Astrocyte of the hippocampus (primary cell): ENCODE measurements at regions not wholly inside any gene's neighbourhood (a gene's known extent, or its start where the extent isn't known, plus 50 kb on each side); places are given as distances from the start of the nearest gene placed in this dataset.
"Not testable (repeated sequence)": the region's sequence is repeated elsewhere in the genome, so short reads cannot be mapped to it uniquely, and the experiment has no call there.

Source experiments
- DNase-seq: peaks from one replicate; pipeline ENCODE4 v3.0.0; 2011; ENCODE audit warnings: low read depth, low spot score

DNA sequence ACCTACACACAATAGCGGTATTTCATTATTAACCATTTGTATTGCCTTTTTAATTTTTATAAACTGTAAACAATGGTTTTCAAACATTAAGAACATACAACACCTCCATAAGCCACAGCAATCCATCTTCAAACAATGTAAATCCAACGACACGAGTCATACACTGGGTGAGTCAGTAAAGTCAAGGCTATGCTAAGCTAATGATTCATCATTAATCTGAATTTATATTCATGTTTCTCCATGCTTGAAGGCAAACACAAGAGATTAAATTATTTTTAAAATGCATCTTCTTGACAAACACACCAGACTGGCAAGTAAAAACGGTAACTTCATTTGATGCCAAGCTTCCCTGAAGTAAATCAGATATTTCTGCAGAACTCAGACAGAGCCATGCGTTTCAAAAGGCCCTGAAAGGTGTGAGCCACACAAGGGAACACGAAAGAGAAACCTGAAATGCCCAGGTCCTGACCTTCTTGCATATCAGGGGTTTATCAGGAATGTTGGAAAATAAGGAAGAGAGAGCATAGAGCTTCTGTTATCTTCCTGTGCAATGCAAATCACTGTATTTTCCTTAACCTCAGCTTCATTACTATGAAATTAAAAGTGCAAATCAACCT lies 162.5 kb downstream of the ALDH8A1 start:
- DNase-seq, result peak; percentile 51

DNA sequence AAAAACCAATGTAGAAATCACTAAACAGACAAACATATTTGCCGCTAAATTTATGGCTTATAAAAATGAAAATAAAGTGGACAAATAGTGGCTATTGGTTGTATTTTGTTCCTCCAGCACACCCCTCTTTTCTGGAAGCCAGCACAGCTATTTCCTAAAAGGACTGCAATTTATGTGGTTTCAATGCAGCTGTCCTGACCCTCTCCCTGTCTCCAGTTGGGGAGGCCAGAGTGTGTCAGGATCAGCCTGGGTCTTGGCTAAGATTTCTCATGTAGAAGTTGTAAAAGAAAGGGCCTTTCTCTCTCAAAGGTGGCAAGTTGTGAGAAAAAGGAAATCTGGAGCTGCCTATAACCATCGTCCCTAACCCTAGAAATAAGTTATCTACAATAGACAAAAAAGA lies 165.6 kb downstream of the ALDH8A1 start:
- no peak for DNase-seq

DNA sequence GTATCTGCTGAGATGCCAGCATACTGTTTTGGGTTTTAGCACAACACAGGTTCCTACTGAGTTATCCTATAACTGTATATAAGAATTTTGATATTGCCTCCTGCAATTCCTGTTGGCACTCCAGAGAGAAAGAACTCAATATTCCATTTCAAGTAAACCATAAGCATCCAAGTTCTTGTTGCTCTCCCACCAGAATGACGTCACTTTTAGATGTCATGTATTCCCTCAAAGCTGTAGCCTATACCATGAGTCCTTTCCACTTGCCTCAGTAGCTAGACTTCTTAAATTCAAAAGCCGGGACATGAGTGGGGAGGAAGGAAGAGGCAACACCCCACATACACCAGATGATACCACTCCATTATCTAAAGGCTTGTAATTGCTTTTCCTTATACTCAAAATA lies 171.5 kb downstream of the ALDH8A1 start:
- DNase-seq, result no peak

DNA sequence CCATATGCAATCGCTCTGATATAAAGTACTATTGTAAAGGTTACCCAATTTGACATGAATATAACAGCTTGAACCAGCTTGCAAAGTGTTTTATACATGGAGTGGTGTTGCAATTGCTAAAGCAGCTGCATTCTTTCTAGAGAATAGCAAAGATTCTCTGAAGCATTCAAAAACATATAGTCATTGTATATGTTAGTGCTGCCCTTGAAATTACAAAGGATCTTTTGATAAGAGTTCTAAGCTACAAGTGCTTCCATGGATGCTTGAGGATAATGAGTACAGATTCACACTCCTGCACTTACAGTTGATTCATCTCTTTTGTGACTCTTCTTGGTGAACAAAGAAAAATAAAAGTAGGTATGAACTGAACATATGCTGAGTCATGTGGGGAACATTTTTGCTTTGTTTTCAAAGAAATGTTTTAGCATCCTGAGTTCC lies 175.7 kb downstream of the ALDH8A1 start:
- DNase-seq, result peak; percentile 50

DNA sequence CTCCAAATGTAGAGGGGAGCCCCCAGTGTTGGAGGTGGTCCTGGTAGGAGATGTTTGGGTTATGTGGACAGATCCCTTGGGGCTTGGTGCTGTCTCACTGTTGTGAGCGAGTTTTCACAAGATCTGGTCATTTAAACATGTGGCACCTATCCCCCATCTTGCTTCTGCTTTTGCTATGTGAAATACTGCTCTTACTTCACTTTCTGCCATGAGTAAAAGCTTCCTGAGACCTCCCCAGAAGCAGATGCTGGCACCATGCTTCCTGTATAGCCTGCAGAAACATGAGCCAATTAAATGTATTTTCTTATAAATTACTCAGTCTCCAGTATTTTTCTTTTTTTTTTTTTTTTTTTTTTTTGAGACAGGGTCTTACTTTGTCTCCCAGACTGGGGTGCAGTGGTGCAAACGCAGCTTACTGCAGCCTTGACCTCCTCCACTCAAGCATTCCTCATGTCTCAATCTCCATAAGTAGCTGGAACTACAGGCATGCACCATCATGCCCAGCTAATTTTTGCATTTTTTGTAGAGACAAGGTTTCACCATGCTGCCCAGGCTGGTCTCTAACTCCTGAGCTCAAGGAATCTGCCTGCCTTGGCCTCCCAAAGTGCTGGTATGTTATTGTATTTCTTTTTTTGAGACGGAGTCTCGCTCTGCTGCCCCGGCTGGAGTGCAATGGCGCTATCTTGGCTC lies 177.1 kb downstream of the ALDH8A1 start:
- no peak for DNase-seq

DNA sequence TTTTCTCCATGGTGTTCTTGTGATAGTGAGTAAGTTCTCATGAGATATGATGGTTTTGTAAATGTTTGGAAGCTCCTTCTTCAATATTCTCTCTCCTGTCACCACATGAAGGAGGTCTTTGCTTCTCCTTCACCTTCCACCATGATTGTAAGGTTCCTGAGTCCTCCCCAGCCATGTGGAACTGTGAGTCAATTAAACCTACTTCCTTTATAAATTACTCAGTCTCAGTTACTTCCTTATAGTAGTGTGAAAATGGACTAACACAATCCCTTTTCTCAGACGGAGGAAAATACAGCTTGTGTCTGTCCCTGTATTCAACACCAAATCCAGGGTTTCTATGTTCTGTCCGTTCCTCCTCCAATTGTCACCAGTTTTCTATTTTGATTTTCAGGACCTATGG lies 181.0 kb downstream of the ALDH8A1 start:
- DNase-seq, result no peak

DNA sequence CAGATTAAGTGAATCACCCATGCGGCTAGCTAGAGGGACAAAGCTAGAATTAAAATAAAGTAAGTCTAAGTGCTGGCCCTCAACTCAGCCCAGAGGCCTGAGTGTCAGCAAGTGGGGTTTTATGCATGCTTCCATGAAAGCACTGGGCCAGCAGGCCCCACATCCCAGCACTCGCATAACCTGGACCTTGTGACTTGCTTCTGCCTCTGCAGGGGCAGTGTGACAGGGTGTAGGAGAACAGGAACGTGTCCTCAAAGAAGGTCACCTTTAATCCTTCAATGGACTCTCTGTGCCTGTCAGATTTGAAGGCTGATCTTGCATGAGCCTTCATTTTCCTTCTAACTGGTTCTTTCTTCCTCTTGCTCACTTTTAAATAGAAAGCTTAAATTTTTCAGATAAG lies 183.4 kb downstream of the ALDH8A1 start:
- no peak for DNase-seq

DNA sequence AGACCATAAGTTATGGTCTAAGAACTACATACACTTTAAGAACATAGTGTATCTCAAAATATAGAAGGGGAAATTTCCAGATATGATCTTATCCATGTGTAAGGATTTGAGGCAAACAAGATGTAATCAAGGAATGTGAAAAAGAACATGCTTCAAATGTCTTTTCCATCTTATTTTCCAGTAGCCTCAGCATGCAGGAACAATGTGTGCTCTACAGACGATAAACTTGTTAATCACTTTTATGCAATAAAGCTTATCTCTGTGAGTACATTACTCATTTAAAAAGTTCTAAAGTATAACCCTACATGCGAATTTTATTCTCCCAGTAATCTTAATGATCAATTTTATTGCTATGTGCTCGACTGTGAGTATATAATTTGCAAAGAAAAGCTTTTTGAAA lies 185.2 kb downstream of the ALDH8A1 start:
- no peak for DNase-seq

DNA sequence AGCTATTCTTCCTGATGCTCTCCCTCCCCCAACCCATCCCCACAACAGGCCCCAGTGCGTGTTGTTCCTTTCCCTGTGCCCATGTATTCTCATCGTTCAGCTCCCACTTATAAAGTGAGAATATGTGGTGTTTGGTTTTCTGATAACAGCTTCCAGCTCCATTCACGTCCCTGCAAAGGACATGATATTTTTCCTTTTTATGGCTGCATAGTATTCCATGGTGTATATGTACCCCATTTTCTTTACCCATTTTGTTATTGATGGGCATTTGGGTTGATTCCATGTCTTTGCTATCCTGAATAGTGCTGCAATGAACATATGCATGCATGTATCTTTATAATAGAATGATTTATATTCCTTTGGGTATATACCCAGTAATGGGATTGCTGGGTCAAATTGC lies 186.3 kb downstream of the ALDH8A1 start:
- not testable (repeated sequence) for DNase-seq

DNA sequence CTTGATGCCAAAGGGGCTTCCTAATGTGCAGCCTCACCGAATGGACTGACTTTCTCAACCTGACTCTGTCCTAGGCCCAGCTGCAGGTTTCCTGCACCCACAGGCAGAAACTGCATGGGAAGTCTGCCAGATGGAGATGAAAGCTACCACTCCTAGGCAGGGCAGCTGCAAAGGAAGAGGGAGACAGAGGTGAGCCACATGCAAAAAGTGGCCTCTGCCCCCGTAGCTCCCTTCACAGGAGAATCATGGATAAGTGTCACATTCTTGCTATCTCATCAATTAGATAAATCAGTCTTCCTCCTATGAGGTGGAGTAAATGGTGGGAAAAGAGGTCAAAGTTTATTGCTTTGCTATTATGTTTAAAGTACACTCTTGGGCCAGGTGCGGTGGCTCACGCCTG lies 191.3 kb downstream of the ALDH8A1 start:
- DNase-seq, result no peak

DNA sequence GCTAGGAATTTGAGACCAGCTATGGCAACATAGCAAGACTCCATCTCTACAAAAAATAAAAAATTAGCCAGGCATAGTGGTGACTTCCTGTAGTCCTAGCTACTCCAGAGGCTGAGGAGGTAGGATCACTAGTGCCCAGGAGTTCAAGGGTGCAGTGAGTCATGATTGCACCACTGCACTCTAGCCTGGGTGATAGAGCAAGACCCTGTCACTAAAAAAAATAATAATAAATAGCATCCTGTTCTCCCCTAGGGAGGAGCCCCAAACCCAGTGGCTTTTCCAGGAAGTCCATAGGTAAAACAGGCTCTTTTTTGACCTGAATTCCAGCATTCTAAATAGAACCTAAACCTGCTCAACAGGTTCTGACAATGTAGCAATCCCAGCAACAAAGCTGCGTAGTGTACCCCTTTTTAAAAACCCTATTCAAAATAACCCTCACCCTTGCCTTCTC lies 192.0 kb downstream of the ALDH8A1 start:
- DNase-seq, result no peak

DNA sequence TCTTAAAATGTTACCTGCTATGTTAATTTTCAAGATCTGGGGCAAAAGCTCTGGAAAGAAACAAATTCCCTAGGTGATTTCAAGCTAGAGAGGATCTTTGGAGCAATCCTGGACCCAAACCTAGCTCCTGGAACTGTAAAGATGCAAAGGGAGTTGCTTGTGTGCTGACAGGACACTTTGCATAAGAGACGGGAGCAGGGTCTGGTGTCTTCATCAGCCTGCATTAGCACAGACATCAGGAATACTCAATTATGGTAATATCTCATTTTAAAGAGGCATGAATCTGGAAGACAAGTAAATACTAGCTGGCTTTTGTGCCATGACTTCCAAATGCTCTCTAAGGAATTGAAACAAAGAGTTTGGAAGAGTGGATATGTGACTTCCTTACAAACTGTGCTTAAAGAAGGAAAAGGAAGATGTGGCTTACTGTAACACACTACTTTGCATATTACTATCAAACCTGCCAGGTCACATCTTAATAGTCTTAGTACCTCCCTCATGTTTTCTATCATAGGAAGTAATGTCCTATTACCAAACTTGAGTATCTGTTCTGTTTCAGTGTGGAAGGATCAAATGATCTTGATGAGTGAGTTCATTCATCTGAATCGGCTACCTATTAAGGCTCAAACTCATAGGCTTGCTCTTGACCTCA lies 193.4 kb downstream of the ALDH8A1 start:
- no peak for DNase-seq

DNA sequence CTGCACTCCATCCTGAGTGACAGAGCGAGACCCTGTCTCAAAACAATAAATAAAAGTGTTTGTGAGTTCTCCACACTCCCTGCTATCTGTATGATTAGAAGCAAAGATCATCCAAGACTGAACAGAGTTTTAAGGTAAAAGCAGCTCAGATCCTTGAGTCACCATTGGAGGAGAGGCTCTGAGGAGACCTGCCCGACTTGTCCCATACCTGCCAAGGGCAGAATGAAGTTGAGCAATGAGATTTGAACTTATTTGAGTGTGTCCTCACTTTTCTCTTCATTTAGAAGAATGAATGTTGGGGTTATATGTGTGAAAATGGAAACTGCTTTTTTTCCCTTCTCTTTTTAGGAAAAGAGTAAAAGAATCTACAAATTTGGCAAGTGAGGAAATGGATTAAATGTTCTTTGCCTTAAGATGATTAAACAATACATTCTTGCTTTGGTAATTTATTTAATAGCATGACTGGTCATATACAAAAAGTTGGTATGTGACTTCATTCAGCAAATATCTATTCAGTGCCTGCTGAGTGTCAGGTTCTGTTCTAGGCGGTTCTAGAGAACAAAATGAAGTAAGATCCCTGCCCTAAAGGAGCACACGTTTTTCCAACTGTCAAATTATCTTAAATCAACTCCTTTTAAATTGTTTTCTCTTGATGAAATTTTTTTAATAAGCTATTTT lies 195.7 kb downstream of the ALDH8A1 start:
- DNase-seq, result no peak

DNA sequence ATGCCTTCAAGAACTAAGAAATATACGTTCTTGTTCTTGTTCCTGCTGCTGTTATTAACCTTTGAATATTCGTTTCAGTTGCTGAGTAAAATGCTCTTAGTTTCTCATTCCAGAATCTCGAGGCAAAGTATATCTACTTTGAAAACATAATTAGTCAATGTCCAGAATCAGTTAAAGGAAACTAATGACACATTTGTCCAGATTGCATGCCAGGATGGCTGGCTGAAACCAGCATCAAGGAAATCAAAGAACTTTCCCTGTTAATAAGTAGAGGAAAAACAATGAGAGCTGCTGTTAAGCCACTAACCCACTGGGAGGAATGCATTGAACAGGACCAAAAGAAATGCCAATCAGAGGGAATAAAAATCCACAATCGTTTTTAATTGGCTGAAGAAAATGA lies 196.9 kb downstream of the ALDH8A1 start:
- peak; percentile 75 for DNase-seq

DNA sequence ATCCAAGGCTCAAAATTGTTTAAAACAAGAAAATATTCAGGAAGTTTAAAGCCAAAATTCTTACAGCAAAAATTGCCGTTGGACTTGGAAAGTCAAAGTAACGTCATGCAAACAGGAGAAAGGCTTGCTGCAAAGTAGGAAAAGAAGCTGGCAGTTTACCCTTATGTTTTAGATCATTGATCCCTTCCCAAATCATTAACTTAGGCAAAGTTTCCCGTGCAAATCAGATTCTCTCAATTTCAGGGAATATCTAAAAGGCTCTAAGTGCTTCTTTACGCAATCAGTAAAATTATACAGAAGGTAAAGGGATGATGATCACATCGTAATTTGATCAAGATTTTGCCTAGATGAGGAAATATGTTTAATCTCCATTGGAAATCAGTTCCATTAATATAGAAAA lies 197.5 kb downstream of the ALDH8A1 start:
- DNase-seq, result no peak

DNA sequence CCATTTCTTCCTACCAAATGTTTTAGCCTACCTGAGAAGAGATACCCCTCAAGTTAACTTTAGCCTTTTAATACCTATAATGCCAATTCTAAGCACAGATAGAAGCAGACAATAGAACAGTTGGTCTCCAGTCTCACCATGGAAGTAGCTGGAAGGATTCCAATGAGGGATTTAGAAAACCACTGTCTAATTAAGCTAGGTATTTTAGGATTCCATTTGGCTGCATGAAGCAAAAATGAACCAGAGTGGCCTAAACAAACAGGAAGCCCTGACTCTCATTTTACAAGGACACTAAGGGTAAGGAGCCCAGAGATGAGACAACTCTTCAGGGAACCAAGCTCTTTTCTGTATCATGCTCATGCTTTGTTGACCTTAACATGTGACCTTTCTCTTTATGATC lies 199.2 kb downstream of the ALDH8A1 start:
- DNase-seq, result peak; percentile 74

DNA sequence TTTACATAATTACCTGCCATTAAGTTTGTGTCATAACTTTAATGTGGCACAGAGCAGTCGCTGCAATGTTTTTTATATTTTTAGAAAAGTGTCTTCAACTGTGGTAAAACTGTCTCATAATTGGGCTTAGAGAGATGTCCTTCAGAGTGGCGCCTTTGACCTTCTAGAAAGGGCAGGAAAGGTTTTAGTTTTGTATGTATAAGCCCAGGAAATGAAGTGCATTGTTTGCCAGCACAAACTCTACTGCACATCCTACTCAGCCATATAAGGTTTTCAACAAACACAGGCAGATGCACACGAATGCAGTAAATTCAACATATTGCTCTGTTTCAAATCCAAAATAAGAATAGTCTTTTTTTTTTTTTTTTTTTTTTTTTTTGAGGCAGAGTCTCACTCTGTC lies 201.4 kb downstream of the ALDH8A1 start:
- DNase-seq, result no peak

DNA sequence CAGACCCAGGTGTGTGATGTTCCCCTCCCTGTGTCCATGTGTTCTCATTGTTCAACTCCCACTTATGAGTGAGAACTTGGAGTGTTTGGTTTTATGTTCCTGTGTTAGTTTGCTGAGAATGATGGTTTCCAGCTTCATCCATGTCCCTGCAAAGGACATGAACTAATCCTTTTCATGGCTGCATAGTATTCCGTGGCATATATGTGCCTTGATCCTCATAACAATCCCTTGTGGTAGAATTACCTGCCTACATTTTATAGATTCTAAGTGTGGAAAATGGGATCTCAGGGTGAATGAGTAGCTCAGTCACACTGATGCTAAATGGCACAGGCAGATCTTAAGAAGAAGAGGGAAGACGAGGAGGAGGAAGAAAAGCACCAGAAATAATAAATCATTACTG lies 202.7 kb downstream of the ALDH8A1 start:
- DNase-seq, result not testable (repeated sequence)

DNA sequence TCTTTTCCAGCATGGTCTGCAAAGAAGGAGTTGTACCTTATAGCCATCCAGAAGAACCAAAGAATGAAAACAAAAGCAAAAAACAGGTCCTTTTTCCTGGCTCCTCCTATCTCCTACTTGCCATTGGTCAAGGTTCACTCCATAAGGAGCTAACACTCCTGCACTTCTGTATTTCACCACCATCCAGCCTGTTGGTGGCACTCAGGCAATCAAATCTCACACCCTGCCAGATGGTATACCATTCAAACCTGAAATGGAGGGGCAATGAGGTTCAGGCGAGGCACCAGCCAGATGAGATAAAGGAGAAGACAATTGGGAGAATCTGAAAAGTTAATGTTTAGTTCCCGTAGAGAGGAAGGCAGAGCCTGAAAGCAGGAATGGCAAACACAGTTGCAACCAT lies 203.8 kb downstream of the ALDH8A1 start:
- DNase-seq, result no peak

DNA sequence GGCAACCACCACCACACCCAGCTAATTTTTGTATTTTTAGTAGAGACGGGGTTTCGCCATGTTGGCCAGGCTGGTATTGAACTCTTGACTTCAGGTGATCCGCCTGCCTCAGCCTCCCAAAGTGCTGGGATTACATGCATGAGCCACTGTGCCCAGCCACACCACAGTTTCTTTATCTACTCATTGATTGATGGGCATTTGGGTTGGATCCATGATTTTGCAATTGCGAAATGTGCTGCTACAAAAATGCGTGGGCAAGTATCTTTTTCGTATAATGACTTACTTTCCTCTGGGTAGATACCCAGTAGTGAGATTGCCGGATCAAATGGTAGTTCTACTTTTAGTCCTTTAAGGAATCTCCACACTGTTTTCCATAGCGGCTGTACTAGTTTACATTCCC lies 204.7 kb downstream of the ALDH8A1 start:
- not testable (repeated sequence) for DNase-seq

DNA sequence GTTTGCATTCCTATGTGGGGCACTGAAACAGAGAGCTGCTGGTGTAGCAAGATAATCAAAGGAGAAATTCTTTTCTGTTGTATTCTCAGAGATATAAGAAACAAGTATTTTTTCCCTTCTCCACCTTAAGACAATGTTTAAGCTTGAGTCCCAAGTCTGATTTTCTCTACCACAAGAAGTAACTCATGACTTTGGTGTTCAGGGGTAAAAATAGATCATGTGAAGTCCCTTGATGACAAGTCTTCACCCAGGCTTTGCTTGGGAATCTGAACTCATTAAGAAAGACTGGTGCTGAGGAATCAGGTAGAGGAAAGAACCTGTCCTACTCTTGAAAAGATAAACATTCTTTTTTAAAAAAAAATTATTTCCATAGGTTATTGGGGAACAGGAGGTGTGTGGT lies 205.6 kb downstream of the ALDH8A1 start:
- peak; percentile 39 for DNase-seq

DNA sequence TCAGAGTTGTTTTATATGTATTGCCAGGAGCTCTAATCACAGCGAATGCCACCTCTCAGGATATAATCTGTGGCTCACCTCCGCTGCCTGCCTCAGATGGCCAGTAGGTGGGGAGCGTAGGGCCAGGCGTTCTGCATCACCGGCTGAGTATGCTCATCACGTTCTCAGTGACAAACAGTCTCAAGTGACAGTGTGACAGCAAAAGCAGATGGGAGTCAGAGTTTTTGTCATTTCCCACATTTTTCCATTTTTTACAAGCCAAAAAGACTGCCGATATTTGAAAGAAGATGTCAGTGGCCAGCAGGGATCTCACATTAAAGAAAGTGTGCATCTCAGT lies 208.7 kb downstream of the ALDH8A1 start:
- DNase-seq, result peak; percentile 20
